Transverse colon (tissue), 4 donors: ENCODE measurements at regions not wholly inside any gene's neighbourhood (a gene's known extent, or its start where the extent isn't known, plus 50 kb on each side); places are given as distances from the start of the nearest gene placed in this dataset.

Experiments
- DNase-seq: peaks from one replicate; pipeline ENCODE4 v3.0.0-alpha.2; 2019
- H3K27ac ChIP-seq, 4 donors: fragments of 200-600 bp; sonication (generic); 2 replicates each; pipeline ENCODE4 v1.5.1; 2016 to 2018; ENCODE audit warnings: inconsistent platforms in 4 of 4
- H3K27me3 ChIP-seq: fragments of 200-600 bp; sonication (generic); 2 replicates; pipeline ENCODE4 v1.5.1; 2017; ENCODE audit warnings: inconsistent platforms
- H3K36me3 ChIP-seq, 4 donors: fragments of 200-600 bp; sonication (generic); 2 replicates each; pipeline ENCODE4 v1.5.1; 2017 to 2019; ENCODE audit warnings: inconsistent platforms in 4 of 4
- H3K4me1 ChIP-seq, 4 donors: fragments of 200-600 bp; sonication (generic); 2 replicates each; pipeline ENCODE4 v1.5.1; 2017 to 2020; ENCODE audit warnings: inconsistent platforms in 4 of 4
- H3K4me3 ChIP-seq, 4 donors: fragments of 200-600 bp; sonication (generic); 1 replicate in 1 of 4; 2 replicates in 3 of 4; pipeline versions ENCODE4 v1.5.1 to v1.6.1; 2017 to 2019; ENCODE audit warnings: inconsistent platforms in 4 of 4
- H3K9me3 ChIP-seq, 2 donors: fragments of 200-600 bp; sonication (generic); 2 replicates each; pipeline ENCODE4 v1.5.1; 2017 to 2019; ENCODE audit warnings: inconsistent platforms in 2 of 2
- EP300 ChIP-seq: sonication (generic); formaldehyde crosslinking; IDR thresholded peaks from one replicate; pipeline ENCODE4 v1.6.1; 2017; ENCODE audit warnings: antibody characterized with exemption, low read depth
- POLR2A ChIP-seq: fragments of 450-650 bp; IDR thresholded peaks from one replicate; pipeline ENCODE4 v1.6.1; 2016; ENCODE audit warnings: antibody characterized with exemption, mild to moderate bottlenecking, moderate library complexity
- POLR2AphosphoS5 ChIP-seq, 3 donors: sonication (generic); formaldehyde crosslinking; IDR thresholded peaks; one replicate each; pipeline ENCODE4 v1.6.1; 2016; ENCODE audit warnings: antibody characterized with exemption in 3 of 3
- WGBS, 2 donors: methylation state at CpG; one replicate each; pipeline ENCODE4 v1.1.5; 2018; ENCODE audit warnings: low coverage in 1 of 2; 5-methylcytosine and 5-hydroxymethylcytosine counted together
- in situ Hi-C, 4 donors: fragments of 200-750 bp; cut with MboI; loops; one replicate each; pipeline versions ENCODE4 v1.15.0 to v1.15.1; 2017; ENCODE audit warnings: low sequenced_read_pairs in 3 of 4, low pct_ligation_motif_present in 1 of 4, low pct_unique_long_range_greater_than_20kb in 1 of 4
- intact Hi-C: fragments of 100-400 bp; cut with DNase I; formaldehyde crosslinking; loops from one replicate; pipeline ENCODE4 v1.15.1; 2023; ENCODE audit warnings: low total_unique reads
- TF ChIP-seq, protein P1 (sequence below), 5 experiments: fragments of 200-600 bp in 3 of 5; fragments of 450-650 bp in 2 of 5; sonication (generic) in 3 of 5; IDR thresholded peaks; 1 replicate in 2 of 5; 2 replicates in 3 of 5; pipeline ENCODE4 v1.5.1; 2016 to 2017; ENCODE audit warnings: antibody characterized with exemption in 5 of 5, inconsistent platforms in 3 of 5, mild to moderate bottlenecking in 2 of 5, moderate library complexity in 1 of 5

DNA sequence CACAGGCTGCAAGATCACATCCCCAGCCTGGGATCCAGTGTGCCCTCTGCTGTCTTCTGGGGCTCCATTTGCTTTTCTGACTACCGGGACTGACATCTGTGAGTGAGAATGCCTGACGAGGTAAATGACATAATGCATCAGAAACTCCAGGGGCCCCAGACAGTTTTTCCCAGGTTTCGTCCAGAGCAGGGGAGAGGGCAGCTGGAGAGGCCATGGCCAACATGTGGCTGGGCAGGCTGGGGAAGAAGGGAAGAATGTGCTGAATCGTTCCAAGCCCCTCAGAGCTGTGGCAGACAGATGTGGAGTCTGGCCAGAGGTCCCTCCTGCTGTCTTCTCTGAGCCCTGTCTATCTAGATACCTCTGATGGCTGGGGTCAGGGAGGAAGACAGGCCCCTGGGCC is 163.9 kb downstream of the TRIM29 start:
- intact Hi-C loops, result no loop called here
- 65% methylated on average over 4 of the region's 4 CpGs; no CpG with 5 or more reads in 1 of the 2 donors for WGBS, 2 donors
- DNase-seq, result no peak
- H3K27me3 ChIP-seq, result no peaks in the 10 kb centered on the region
- H3K36me3 ChIP-seq, result no peaks in the 10 kb centered on the region
- in situ Hi-C loops, result no loop called here
- H3K4me1 ChIP-seq, result no peaks in the 10 kb centered on the region
- H3K27ac ChIP-seq, result no peak overlapping the region
- H3K9me3 ChIP-seq, result no peaks in the 10 kb centered on the region
- no peak overlapping the region for H3K4me3 ChIP-seq
- TF ChIP-seq POLR2AphosphoS5 (IDR thresholded peaks at IDR 0.05) (no peak), EP300 (no peak), POLR2A (no peak)
- TF ChIP-seq, protein P1, sequence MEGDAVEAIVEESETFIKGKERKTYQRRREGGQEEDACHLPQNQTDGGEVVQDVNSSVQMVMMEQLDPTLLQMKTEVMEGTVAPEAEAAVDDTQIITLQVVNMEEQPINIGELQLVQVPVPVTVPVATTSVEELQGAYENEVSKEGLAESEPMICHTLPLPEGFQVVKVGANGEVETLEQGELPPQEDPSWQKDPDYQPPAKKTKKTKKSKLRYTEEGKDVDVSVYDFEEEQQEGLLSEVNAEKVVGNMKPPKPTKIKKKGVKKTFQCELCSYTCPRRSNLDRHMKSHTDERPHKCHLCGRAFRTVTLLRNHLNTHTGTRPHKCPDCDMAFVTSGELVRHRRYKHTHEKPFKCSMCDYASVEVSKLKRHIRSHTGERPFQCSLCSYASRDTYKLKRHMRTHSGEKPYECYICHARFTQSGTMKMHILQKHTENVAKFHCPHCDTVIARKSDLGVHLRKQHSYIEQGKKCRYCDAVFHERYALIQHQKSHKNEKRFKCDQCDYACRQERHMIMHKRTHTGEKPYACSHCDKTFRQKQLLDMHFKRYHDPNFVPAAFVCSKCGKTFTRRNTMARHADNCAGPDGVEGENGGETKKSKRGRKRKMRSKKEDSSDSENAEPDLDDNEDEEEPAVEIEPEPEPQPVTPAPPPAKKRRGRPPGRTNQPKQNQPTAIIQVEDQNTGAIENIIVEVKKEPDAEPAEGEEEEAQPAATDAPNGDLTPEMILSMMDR (IDR thresholded peaks at IDR 0.05), result no peak

DNA sequence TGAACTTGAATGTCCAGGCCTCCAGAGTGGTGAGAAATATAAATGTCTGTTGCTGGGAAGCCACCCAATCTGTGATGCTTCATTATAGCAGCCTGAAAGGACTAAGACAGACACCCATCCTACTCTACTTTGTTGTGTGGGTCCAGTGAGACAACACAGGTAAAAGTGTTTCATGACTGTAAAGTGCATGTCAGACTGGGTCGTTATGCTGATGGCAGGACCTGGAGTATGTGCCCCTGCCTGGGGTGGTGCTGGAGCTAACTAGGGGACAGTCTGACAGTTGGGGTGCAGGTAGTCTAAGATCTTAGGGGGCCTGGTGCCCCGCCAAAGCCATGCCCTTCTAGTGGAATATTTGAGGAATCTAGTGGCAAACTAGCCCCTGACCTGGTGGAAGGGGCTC is 165.6 kb downstream of the TRIM29 start:
- Histone ChIP-seq H3K9me3 (no peaks in the 10 kb centered on the region), H3K27ac (no peak overlapping the region), H3K27me3 (no peaks in the 10 kb centered on the region), H3K4me1 (no peaks in the 10 kb centered on the region), H3K36me3 (no peaks in the 10 kb centered on the region), H3K4me3 (no peak overlapping the region)
- DNase-seq, result no peak
- intact Hi-C loops, result no loop called here
- 86% methylated on average over 2 of the region's 2 CpGs; no CpG with 5 or more reads in 1 of the 2 donors for WGBS, 2 donors
- TF ChIP-seq POLR2AphosphoS5 (IDR thresholded peaks at IDR 0.05) (no peak), EP300 (no peak), POLR2A (no peak)
- TF ChIP-seq, protein P1 (IDR thresholded peaks at IDR 0.05), result no peak
- in situ Hi-C loops, result no loop called here

DNA sequence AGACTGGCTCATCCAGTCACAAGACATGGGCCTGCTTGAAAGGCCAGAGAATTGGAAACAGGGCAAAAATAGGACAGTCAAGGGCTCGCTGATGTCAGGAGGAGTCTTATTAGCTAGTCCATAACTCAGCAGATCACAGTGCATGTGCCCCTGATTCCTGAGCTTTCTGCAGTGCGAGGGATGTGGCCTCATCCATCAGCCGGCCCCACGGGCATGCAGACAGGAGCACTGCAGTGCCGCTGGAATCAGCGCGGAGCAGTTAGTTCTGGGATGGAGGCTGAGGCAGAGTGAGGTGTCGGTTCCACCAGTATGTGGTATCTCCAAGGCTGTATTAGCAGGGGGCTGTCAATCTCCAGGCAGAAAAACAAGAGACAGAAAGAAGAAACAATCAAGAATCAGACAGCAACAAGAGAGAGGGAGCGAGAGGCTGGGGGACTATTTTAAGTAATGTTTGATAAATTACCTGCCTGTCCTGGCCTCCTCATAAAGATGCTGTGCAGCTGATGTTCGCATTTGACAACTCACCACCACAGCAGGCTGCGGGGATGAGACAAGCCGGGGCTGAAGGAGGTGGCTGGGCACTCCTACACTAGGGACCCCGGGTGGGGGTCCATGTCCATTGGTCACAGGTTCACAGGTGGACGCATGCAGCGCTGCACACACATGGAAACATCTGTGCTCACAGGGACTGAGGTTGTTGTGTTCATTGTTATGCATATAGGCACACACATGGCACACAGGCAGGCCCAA is 167.2 kb downstream of the TRIM29 start:
- intact Hi-C loops, result no loop called here
- in situ Hi-C loops, result no loop called here

DNA sequence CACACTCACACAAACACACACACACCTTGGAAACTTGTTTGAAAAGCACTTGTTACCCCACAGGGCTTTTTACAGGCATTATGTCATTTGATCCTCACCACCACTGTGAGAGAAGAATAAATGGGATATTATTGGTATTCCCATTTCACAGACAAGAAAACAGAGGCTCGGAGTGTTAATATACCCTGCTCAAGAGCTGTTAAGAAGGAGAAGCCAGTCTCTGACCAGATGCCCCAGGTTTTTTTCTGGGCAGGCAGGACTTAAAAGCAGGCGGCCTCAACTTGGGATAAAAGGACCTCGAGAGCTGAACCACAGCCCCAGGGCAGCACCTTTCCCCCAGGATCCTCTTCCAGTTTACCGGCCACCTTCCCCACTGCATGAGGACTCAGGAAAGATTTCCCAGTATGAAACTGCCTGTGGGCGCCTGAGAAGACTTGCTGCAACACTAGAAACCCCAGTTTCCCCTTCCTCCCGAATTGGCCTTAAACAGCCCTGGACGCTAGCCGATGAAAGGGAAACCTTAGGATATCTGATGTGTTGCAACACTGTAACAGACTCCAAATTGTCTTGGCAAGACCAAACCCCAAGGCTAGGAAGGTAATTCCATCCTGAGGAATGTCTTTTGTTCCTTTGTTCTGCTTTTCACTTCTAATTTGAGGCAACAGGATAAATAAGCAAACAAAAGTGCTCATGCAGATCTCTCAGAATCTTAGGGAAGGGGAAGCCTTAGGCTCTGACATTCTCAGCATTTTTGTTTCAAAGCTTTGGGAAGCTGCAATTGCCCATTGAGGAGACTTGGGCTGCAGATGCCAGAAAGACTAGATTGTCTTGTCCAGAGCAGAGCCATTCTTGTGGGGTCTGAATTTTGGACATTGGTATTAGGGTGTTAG is 173.5 kb downstream of the TRIM29 start:
- TF ChIP-seq POLR2AphosphoS5 (IDR thresholded peaks at IDR 0.05) (no peak), POLR2A (no peak), EP300 (no peak)
- TF ChIP-seq, protein P1 (IDR thresholded peaks at IDR 0.05), result no peak
- no peaks in the 10 kb centered on the region for H3K36me3 ChIP-seq
- H3K9me3 ChIP-seq, result no peaks in the 10 kb centered on the region
- no peak for DNase-seq
- in situ Hi-C loops, result no loop called here
- no peak overlapping the region for H3K27ac ChIP-seq
- 70% methylated on average over 8 of the region's 8 CpGs; no CpG with 5 or more reads in 1 of the 2 donors for WGBS, 2 donors
- intact Hi-C loops, result no loop called here
- no peak overlapping the region for H3K4me3 ChIP-seq
- H3K4me1 ChIP-seq, result no peaks in the 10 kb centered on the region
- peaks cover 10% of the 10 kb centered on the region for H3K27me3 ChIP-seq

More for the DNA sequence above, 167.2 kb downstream of the TRIM29 start:
- no peak for DNase-seq
- H3K27me3 ChIP-seq, result no peaks in the 10 kb centered on the region
- H3K4me3 ChIP-seq, result no peak overlapping the region
- H3K27ac ChIP-seq, result no peak overlapping the region
- no peaks in the 10 kb centered on the region for H3K36me3 ChIP-seq
- H3K9me3 ChIP-seq, result no peaks in the 10 kb centered on the region
- TF ChIP-seq POLR2AphosphoS5 (IDR thresholded peaks at IDR 0.05) (no peak), EP300 (no peak), POLR2A (no peak)
- TF ChIP-seq, protein P1 (IDR thresholded peaks at IDR 0.05), result no peak
- 87% methylated on average over 15 of the region's 15 CpGs; no CpG with 5 or more reads in 1 of the 2 donors for WGBS, 2 donors
- no peaks in the 10 kb centered on the region for H3K4me1 ChIP-seq
